Omental fat pad (tissue), 3 donors: ENCODE measurements at regions not wholly inside any gene's neighbourhood (a gene's known extent, or its start where the extent isn't known, plus 50 kb on each side); places are given as distances from the start of the nearest gene placed in this dataset.

ENCODE experiments used
- ATAC-seq: fragments of 150-250 bp; one replicate; pipeline ENCODE4 v1.9.1; 2016; ENCODE audit warnings: mild to moderate bottlenecking, moderate library complexity; ENCODE audit not compliant: low FRiP score
- DNase-seq: peaks from one replicate; pipeline ENCODE4 v3.0.0-alpha.2; 2019; ENCODE audit warnings: low spot score
- TF ChIP-seq, protein P1 (sequence below), 3 donors: fragments of 450-650 bp; IDR thresholded peaks; one replicate each; pipeline ENCODE4 v1.5.1; 2016 to 2017; ENCODE audit warnings: antibody characterized with exemption in 3 of 3, mild to moderate bottlenecking in 3 of 3, moderate library complexity in 2 of 3

DNA sequence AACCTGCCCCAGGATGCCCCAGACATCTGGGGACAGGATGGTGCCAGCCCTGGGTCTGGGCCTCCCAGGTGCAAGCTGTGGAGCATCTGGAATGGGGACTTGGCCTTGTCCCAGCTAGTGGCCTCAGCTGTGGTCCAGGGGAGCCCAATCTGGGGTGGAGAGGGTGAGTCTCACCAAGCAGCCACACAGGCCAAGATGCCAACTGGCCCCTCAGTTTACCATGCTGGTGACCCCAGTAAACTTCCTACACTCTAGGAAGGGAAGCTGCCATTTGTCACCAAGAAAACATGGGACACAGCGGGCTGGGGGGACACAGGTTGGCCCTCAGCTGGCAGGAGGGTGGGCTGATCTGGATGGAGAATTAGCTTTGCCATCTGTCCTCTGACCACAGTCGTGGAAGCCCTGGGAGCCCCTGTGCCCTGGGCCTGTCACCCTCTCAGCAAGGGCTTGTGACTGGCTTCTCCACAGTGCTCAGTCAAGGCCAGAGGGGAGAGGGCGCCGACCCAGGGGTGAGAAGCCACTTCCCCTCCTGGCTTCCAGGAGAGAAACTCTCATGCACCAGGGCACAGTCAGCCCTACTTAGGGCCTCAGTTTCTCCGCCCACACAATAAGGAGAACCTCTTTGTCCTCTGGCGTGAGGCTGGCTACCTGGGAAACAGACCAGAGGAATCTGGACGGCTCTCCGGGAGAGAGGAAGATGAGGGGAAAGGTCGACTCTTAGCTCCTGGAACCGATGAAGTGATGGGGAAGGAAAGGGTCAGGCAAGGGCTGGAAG, 126.4 kb upstream of the SMURF2 start:
- TF ChIP-seq, protein P1, sequence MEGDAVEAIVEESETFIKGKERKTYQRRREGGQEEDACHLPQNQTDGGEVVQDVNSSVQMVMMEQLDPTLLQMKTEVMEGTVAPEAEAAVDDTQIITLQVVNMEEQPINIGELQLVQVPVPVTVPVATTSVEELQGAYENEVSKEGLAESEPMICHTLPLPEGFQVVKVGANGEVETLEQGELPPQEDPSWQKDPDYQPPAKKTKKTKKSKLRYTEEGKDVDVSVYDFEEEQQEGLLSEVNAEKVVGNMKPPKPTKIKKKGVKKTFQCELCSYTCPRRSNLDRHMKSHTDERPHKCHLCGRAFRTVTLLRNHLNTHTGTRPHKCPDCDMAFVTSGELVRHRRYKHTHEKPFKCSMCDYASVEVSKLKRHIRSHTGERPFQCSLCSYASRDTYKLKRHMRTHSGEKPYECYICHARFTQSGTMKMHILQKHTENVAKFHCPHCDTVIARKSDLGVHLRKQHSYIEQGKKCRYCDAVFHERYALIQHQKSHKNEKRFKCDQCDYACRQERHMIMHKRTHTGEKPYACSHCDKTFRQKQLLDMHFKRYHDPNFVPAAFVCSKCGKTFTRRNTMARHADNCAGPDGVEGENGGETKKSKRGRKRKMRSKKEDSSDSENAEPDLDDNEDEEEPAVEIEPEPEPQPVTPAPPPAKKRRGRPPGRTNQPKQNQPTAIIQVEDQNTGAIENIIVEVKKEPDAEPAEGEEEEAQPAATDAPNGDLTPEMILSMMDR (IDR thresholded peaks at IDR 0.05), result no peak
- ATAC-seq, result no peak
- DNase-seq, result no peak

DNA sequence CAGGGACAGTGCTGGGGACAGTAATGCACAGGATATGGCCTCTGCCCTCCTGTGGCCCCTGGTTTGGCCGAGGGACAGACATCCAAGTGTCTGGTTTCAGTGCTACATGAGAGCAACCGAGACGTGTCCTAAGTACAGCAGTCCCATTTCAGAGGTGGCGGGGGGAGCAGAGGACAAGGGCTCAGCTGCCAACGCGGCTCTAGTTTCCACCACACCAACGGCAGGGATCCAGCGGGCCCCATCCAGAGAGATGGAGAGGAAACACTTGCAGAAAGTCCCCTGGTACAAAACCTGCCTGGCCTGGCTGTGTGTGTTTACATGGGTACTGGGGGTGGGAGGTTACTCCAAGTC, 125.8 kb upstream of the SMURF2 start:
- TF ChIP-seq, protein P1 (IDR thresholded peaks at IDR 0.05), result no peak
- no peak for ATAC-seq
- no peak for DNase-seq

DNA sequence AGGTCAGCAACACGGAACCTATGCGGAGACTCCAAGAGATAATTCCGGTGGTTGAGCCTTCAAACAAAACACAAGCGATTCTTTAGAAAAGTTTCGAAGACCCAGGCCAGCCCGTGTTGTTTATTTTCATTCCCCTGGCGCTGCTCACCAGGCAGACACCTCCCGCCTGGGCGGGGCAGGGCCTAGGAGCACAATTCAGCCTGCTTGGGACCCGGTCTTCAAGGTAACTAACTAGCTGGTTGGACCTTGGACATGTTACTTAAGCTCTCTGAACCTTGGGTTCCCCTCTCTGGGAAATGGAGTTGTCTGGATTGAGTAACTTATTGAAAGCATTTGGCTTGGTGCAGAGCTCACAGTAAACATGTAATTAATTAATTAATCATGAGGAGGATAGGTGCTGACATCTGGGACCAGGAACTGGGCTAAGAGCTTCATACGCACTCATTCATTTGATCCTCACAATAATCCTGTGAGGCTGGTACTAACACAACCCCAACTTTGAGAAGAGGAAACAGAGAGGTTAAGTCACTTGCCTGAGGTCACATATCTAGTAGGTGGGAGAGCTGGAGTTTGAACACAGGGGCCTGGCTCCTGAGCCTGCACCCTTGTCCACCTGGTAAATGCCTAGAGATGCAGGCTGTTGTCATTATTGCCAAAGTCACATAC, 125.3 kb upstream of the SMURF2 start:
- DNase-seq (no peak), ATAC-seq (no peak)
- TF ChIP-seq, protein P1 (IDR thresholded peaks at IDR 0.05), result no peak

DNA sequence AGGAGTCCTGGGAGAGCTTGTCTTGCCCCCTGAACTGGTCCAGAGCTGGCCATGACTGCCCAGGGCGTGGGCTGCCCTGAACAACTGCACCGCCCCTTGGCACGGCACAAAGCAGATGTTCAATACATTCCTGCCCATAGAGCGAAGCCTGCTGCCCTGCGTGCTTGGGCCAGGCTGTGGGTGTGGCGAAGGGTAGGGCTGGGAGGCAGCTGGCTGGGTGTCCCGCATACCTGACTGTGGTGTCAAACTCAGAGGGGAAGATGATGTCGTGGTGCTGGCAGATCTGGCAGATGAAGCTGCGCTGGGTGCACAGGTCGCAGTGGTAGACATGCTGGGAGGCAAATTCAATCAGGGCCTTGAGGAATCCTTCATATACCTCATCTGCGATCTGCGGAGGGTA, 124.2 kb upstream of the SMURF2 start:
- DNase-seq (no peak), ATAC-seq (no peak)
- TF ChIP-seq, protein P1 (IDR thresholded peaks at IDR 0.05), result no peak

DNA sequence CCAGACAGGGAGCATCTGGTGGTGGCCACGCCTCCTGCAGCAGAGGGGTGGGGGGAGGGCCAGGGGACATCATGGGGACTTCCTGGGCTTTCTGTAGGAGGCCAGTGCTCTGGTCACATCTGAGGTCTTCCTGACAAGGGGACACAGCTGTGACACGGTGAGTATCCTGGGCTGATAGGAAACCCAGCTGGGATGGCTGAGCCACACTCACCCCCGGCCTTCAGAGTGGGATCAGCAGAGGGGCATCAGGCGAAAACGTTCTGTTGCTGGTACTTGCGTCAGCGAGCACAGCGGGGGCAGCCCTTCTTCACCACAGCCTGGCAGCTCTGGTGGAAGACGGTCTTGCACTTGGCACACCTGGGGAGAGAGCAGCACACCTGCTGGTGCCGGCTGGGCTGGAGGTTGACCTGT, 122.9 kb upstream of the SMURF2 start:
- TF ChIP-seq, protein P1 (IDR thresholded peaks at IDR 0.05), result no peak
- ATAC-seq (no peak), DNase-seq (no peak)

DNA sequence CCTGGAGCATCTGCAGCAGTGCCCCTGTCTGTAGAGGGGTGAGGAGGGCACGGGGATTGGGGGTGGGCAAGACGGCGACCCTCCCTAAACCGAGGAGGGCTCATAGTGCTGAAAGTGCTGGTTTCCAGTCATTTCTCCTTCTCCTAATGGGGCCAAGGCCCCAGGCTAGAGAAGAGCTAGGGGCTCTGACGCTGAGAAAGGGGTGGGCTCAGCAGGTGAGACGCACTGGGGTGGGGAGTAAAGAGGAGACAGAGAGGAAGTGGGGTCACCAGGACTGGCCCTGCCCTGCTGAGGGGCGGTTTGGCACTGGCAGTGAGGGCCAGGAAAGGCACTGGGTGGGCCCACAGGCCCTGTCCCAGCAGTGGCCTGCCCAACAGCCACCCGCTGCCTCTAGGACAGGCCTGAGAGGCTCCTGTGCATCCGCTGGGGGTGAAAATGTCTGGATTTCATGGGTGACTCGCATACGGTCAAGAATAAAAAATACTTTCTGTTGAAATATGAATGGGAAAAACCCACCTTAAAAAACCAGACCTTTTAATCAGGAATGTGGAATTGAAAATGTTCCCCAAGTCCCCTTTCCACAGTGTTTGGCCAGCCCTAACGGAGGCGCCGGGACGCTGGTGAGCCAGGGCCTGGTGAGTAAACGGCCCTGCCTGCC, 122.4 kb upstream of the SMURF2 start:
- no peak for DNase-seq
- TF ChIP-seq, protein P1 (IDR thresholded peaks at IDR 0.05), result no peak
- ATAC-seq, result no peak
